Transverse colon (tissue), 4 donors: ENCODE measurements at regions not wholly inside any gene's neighbourhood (a gene's known extent, or its start where the extent isn't known, plus 50 kb on each side); places are given as distances from the start of the nearest gene placed in this dataset.

Source experiments
- DNase-seq: peaks from one replicate; pipeline ENCODE4 v3.0.0-alpha.2; 2019
- H3K27ac ChIP-seq, 4 donors: fragments of 200-600 bp; sonication (generic); 2 replicates each; pipeline ENCODE4 v1.5.1; 2016 to 2018; ENCODE audit warnings: inconsistent platforms in 4 of 4
- H3K27me3 ChIP-seq: fragments of 200-600 bp; sonication (generic); 2 replicates; pipeline ENCODE4 v1.5.1; 2017; ENCODE audit warnings: inconsistent platforms
- H3K36me3 ChIP-seq, 4 donors: fragments of 200-600 bp; sonication (generic); 2 replicates each; pipeline ENCODE4 v1.5.1; 2017 to 2019; ENCODE audit warnings: inconsistent platforms in 4 of 4
- H3K4me1 ChIP-seq, 4 donors: fragments of 200-600 bp; sonication (generic); 2 replicates each; pipeline ENCODE4 v1.5.1; 2017 to 2020; ENCODE audit warnings: inconsistent platforms in 4 of 4
- H3K4me3 ChIP-seq, 4 donors: fragments of 200-600 bp; sonication (generic); 1 replicate in 1 of 4; 2 replicates in 3 of 4; pipeline versions ENCODE4 v1.5.1 to v1.6.1; 2017 to 2019; ENCODE audit warnings: inconsistent platforms in 4 of 4
- H3K9me3 ChIP-seq, 2 donors: fragments of 200-600 bp; sonication (generic); 2 replicates each; pipeline ENCODE4 v1.5.1; 2017 to 2019; ENCODE audit warnings: inconsistent platforms in 2 of 2
- EP300 ChIP-seq: sonication (generic); formaldehyde crosslinking; IDR thresholded peaks from one replicate; pipeline ENCODE4 v1.6.1; 2017; ENCODE audit warnings: antibody characterized with exemption, low read depth
- POLR2A ChIP-seq: fragments of 450-650 bp; IDR thresholded peaks from one replicate; pipeline ENCODE4 v1.6.1; 2016; ENCODE audit warnings: antibody characterized with exemption, mild to moderate bottlenecking, moderate library complexity
- POLR2AphosphoS5 ChIP-seq, 3 donors: sonication (generic); formaldehyde crosslinking; IDR thresholded peaks; one replicate each; pipeline ENCODE4 v1.6.1; 2016; ENCODE audit warnings: antibody characterized with exemption in 3 of 3
- WGBS, 2 donors: methylation state at CpG; one replicate each; pipeline ENCODE4 v1.1.5; 2018; ENCODE audit warnings: low coverage in 1 of 2; 5-methylcytosine and 5-hydroxymethylcytosine counted together
- in situ Hi-C, 4 donors: fragments of 200-750 bp; cut with MboI; loops; one replicate each; pipeline versions ENCODE4 v1.15.0 to v1.15.1; 2017; ENCODE audit warnings: low sequenced_read_pairs in 3 of 4, low pct_ligation_motif_present in 1 of 4, low pct_unique_long_range_greater_than_20kb in 1 of 4
- intact Hi-C: fragments of 100-400 bp; cut with DNase I; formaldehyde crosslinking; loops from one replicate; pipeline ENCODE4 v1.15.1; 2023; ENCODE audit warnings: low total_unique reads
- TF ChIP-seq, protein P1 (sequence below), 5 experiments: fragments of 200-600 bp in 3 of 5; fragments of 450-650 bp in 2 of 5; sonication (generic) in 3 of 5; IDR thresholded peaks; 1 replicate in 2 of 5; 2 replicates in 3 of 5; pipeline ENCODE4 v1.5.1; 2016 to 2017; ENCODE audit warnings: antibody characterized with exemption in 5 of 5, inconsistent platforms in 3 of 5, mild to moderate bottlenecking in 2 of 5, moderate library complexity in 1 of 5

DNA sequence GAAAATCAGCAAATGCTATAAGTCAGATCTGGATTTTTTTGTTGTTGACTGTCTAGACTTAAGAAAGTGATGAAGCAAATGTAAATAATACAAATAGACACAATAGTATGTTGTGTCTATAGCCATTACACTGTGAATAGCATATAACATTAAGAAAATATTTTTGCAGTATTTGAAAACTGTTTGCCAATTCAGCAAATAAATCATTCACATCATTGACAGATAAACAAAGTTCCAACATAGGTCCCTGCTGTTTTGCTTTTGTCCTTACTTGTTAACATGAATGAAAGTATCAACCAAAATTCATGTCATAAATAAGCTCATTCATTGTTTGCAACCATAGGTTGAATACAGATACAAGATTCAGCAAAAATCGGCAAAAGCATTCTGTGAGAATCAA lies 200.5 kb downstream of the KIF20B start:
- 76 to 94% methylated on average over 1 of the region's 1 CpG for WGBS, 2 donors
- in situ Hi-C loops (no loop called here), intact Hi-C loops (no loop called here)
- DNase-seq: no peak
- H3K36me3 ChIP-seq: no peaks in the 10 kb centered on the region
- H3K4me3 ChIP-seq: no peak overlapping the region
- no peak overlapping the region for H3K27ac ChIP-seq
- H3K27me3 ChIP-seq: no peaks in the 10 kb centered on the region
- TF ChIP-seq, protein P1, sequence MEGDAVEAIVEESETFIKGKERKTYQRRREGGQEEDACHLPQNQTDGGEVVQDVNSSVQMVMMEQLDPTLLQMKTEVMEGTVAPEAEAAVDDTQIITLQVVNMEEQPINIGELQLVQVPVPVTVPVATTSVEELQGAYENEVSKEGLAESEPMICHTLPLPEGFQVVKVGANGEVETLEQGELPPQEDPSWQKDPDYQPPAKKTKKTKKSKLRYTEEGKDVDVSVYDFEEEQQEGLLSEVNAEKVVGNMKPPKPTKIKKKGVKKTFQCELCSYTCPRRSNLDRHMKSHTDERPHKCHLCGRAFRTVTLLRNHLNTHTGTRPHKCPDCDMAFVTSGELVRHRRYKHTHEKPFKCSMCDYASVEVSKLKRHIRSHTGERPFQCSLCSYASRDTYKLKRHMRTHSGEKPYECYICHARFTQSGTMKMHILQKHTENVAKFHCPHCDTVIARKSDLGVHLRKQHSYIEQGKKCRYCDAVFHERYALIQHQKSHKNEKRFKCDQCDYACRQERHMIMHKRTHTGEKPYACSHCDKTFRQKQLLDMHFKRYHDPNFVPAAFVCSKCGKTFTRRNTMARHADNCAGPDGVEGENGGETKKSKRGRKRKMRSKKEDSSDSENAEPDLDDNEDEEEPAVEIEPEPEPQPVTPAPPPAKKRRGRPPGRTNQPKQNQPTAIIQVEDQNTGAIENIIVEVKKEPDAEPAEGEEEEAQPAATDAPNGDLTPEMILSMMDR (IDR thresholded peaks at IDR 0.05): no peak
- TF ChIP-seq EP300 (no peak), POLR2AphosphoS5 (IDR thresholded peaks at IDR 0.05) (no peak), POLR2A (no peak)
- H3K9me3 ChIP-seq: no peaks in the 10 kb centered on the region
- H3K4me1 ChIP-seq: no peaks in the 10 kb centered on the region

DNA sequence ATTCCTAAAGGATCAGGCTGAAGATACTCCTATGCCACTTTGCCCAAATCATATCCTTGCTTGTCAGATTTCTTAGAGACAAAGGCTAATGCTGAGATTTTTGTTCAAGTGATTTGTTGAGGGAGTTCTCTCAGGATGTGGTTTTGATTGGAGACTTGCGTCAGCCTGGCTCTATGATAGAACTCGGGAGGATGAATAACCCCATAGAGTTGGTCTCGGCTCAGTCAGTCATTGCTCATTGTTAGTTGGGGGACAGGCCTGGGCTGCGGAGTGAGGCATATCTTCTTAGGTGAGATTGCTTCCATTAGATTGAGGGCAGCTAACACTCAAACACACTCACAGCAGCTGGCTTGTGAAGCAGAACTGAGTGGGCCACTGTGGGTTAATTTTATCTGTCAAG lies 203.4 kb downstream of the KIF20B start:
- no peaks in the 10 kb centered on the region for H3K4me1 ChIP-seq
- intact Hi-C loops: no loop called here
- no peaks in the 10 kb centered on the region for H3K9me3 ChIP-seq
- 84% methylated on average over 4 of the region's 4 CpGs; no CpG with 5 or more reads in 1 of the 2 donors for WGBS, 2 donors
- H3K4me3 ChIP-seq: no peak overlapping the region
- no peak overlapping the region for H3K27ac ChIP-seq
- no peak for DNase-seq
- H3K36me3 ChIP-seq: no peaks in the 10 kb centered on the region
- TF ChIP-seq EP300 (no peak), POLR2AphosphoS5 (IDR thresholded peaks at IDR 0.05) (no peak), POLR2A (no peak)
- TF ChIP-seq, protein P1 (IDR thresholded peaks at IDR 0.05): no peak
- in situ Hi-C loops: no loop called here
- no peaks in the 10 kb centered on the region for H3K27me3 ChIP-seq

DNA sequence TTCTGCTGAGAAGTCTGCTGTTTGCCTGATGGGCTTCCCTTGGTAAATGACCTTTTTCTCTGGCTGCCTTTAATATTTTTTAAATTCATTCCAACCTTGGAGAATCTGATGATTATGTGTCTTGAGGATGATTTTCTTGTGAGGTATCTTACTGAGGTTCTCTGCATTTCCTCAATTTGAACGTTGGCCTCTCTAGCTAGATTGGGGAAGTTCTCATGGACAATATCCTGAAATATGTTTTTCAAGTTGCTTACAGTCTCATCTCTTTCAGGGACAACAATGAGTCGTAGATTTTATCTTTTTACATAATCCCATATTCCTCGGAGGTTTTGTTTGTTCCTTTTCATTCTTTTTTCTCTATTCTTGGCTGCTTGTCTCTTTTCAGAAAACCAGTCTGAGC lies 208.4 kb downstream of the KIF20B start:
- Histone ChIP-seq H3K36me3 (no peaks in the 10 kb centered on the region), H3K9me3 (no peaks in the 10 kb centered on the region), H3K4me3 (no peak overlapping the region), H3K27ac (no peak overlapping the region), H3K27me3 (no peaks in the 10 kb centered on the region), H3K4me1 (no peaks in the 10 kb centered on the region)
- 42 to 43% methylated on average over 3 of the region's 3 CpGs for WGBS, 2 donors
- intact Hi-C loops (no loop called here), in situ Hi-C loops (no loop called here)
- no peak for TF ChIP-seq EP300
- TF ChIP-seq, protein P1 (IDR thresholded peaks at IDR 0.05): no peak
- TF ChIP-seq POLR2A: no peak
- no peak for TF ChIP-seq POLR2AphosphoS5 (IDR thresholded peaks at IDR 0.05)
- DNase-seq: no peak

- 48 to 59% methylated on average over 2 of the region's 2 CpGs for WGBS, 2 donors
- H3K27ac ChIP-seq: no peak overlapping the region
- intact Hi-C loops: no loop called here
Observed at GRCh38 chr10:89915021-89915420, 213.6 kb downstream of the KIF20B start.

More at GRCh38 chr10:89915021-89915420, 213.6 kb downstream of the KIF20B start:
- Histone ChIP-seq H3K9me3 (no peaks in the 10 kb centered on the region), H3K27me3 (no peaks in the 10 kb centered on the region), H3K4me3 (no peak overlapping the region), H3K4me1 (no peaks in the 10 kb centered on the region), H3K36me3 (no peaks in the 10 kb centered on the region)
- TF ChIP-seq, protein P1 (IDR thresholded peaks at IDR 0.05): no peak
- TF ChIP-seq POLR2AphosphoS5 (IDR thresholded peaks at IDR 0.05) (no peak), POLR2A (no peak), EP300 (no peak)
- in situ Hi-C loops: no loop called here
- DNase-seq: no peak
